ENCODE measurements at regions not wholly inside any gene's neighbourhood (a gene's known extent, or its start where the extent isn't known, plus 50 kb on each side); places are given as distances from the start of the nearest gene placed in this dataset.

- H3K4me1 ChIP-seq, result no peaks in the 10 kb centered on the region
- DNase-seq, result no peak
- H3K27me3 ChIP-seq (ENCODE audit: low read depth), result no peaks in the 10 kb centered on the region
- H3K27ac ChIP-seq, result no peak overlapping the region
- no peaks in the 10 kb centered on the region for H3K9me3 ChIP-seq
- no peaks in the 10 kb centered on the region for H3K36me3 ChIP-seq
- H3K4me3 ChIP-seq, result no peak overlapping the region
- peak; percentile 55 for TF ChIP-seq CTCF (IDR thresholded peaks at IDR 0.05)
- ATAC-seq, result peak in 1 of 2 donors; percentile 60
- intact Hi-C loops (cut with DNase I), result no loop called here
Observed at GRCh38 chrX:39261446-39262147, 460.3 kb downstream of the MID1IP1 start.

GRCh38 chrX:39262641-39263040 lies 461.4 kb downstream of the MID1IP1 start:
- H3K36me3 ChIP-seq, result no peaks in the 10 kb centered on the region
- ATAC-seq, result peak in 1 of 2 donors; percentile 61
- H3K27me3 ChIP-seq (ENCODE audit: low read depth), result no peaks in the 10 kb centered on the region
- no peaks in the 10 kb centered on the region for H3K9me3 ChIP-seq
- H3K27ac ChIP-seq, result no peak overlapping the region
- no peaks in the 10 kb centered on the region for H3K4me1 ChIP-seq
- no peak for DNase-seq
- intact Hi-C loops (cut with DNase I), result no loop called here
- TF ChIP-seq CTCF (IDR thresholded peaks at IDR 0.05), result no peak
- H3K4me3 ChIP-seq, result no peak overlapping the region

GRCh38 chrX:39264023-39264422 lies 462.8 kb downstream of the MID1IP1 start:
- Histone ChIP-seq H3K4me1 (no peaks in the 10 kb centered on the region), H3K4me3 (no peak overlapping the region), H3K9me3 (no peaks in the 10 kb centered on the region), H3K27me3 (ENCODE audit: low read depth) (no peaks in the 10 kb centered on the region), H3K36me3 (no peaks in the 10 kb centered on the region), H3K27ac (no peak overlapping the region)
- intact Hi-C loops (cut with DNase I), result no loop called here
- ATAC-seq (no peak), DNase-seq (no peak)
- TF ChIP-seq CTCF (IDR thresholded peaks at IDR 0.05), result no peak

- no peaks in the 10 kb centered on the region for H3K9me3 ChIP-seq
- H3K27me3 ChIP-seq (ENCODE audit: low read depth), result no peaks in the 10 kb centered on the region
- ATAC-seq (no peak), DNase-seq (no peak)
- H3K27ac ChIP-seq, result no peak overlapping the region
- no peaks in the 10 kb centered on the region for H3K36me3 ChIP-seq
- TF ChIP-seq CTCF (IDR thresholded peaks at IDR 0.05), result no peak
- no peaks in the 10 kb centered on the region for H3K4me1 ChIP-seq
- H3K4me3 ChIP-seq, result no peak overlapping the region
- intact Hi-C loops (cut with DNase I), result no loop called here
Observed at GRCh38 chrX:39267176-39267575, 465.9 kb downstream of the MID1IP1 start.

- Histone ChIP-seq H3K36me3 (no peaks in the 10 kb centered on the region), H3K27ac (no peak overlapping the region), H3K27me3 (ENCODE audit: low read depth) (no peaks in the 10 kb centered on the region), H3K4me3 (no peak overlapping the region), H3K4me1 (no peaks in the 10 kb centered on the region), H3K9me3 (no peaks in the 10 kb centered on the region)
- TF ChIP-seq CTCF (IDR thresholded peaks at IDR 0.05), result no peak
- intact Hi-C loops (cut with DNase I), result no loop called here
- no peak for ATAC-seq
- no peak for DNase-seq
Observed at GRCh38 chrX:39268207-39268606, 466.9 kb downstream of the MID1IP1 start.

Data from lower lobe of right lung (tissue), 2 donors.